Activated CD8-positive, alpha-beta T cell treated with anti-CD3 and anti-CD28 coated beads for 36 hours (primary cell): ENCODE measurements at regions not wholly inside any gene's neighbourhood (a gene's known extent, or its start where the extent isn't known, plus 50 kb on each side); places are given as distances from the start of the nearest gene placed in this dataset.
"Not testable (repeated sequence)": the region's sequence is repeated elsewhere in the genome, so short reads cannot be mapped to it uniquely, and the experiment has no call there.

Experiments
- ATAC-seq: fragments of 200-7000 bp; cut with Tn5 transposase; one replicate; pipeline ENCODE4 v1.10.0; 2021; ENCODE audit warnings: mild to moderate bottlenecking, moderate library complexity
- CTCF ChIA-PET: fragments of 350-600 bp; sonication (Branson Sonifier 250); formaldehyde crosslinking; loops from one replicate; lab custom pipeline; 2021; ENCODE audit warnings: antibody characterized with exemption; lab: Charles Lee
- POLR2A ChIA-PET: fragments of 350-600 bp; sonication (Branson Sonifier 250); formaldehyde crosslinking; loops from one replicate; lab custom pipeline; 2021; ENCODE audit warnings: antibody characterized with exemption; lab: Charles Lee
- DNase-seq: peaks from one replicate; pipeline ENCODE4 v3.0.0-alpha.2; 2020
- H3K27ac Mint-ChIP-seq: one replicate; pipeline ENCODE4 v1.8.0; 2021; ENCODE audit warnings: mild to moderate bottlenecking, mixed read lengths
- H3K27me3 Mint-ChIP-seq: one replicate; pipeline ENCODE4 v1.8.0; 2021; ENCODE audit warnings: mixed read lengths
- H3K36me3 Mint-ChIP-seq: one replicate; pipeline ENCODE4 v1.8.0; 2021; ENCODE audit warnings: low read depth, mixed read lengths
- H3K4me1 Mint-ChIP-seq: one replicate; pipeline ENCODE4 v1.8.0; 2021; ENCODE audit warnings: low read depth, mixed read lengths
- H3K4me3 Mint-ChIP-seq: one replicate; pipeline ENCODE4 v1.8.0; 2021; ENCODE audit warnings: mild to moderate bottlenecking, moderate library complexity, mixed read lengths
- H3K9me3 Mint-ChIP-seq: one replicate; pipeline ENCODE4 v1.8.0; 2021; ENCODE audit warnings: mixed read lengths
- CTCF ChIP-seq: fragments of 200-600 bp; IDR thresholded peaks from one replicate; pipeline ENCODE4 v1.8.0; 2022; ENCODE audit warnings: antibody characterized with exemption, mild to moderate bottlenecking
- intact Hi-C: fragments of 100-400 bp; cut with micrococcal nuclease; formaldehyde crosslinking; loops from one replicate; pipeline ENCODE4 v1.10.0; 2022

GRCh38 chr20:4470375-4470774 lies 215.9 kb upstream of the PRNP start:
- no peak for TF ChIP-seq CTCF
- Mint-ChIP-seq H3K9me3 (no peaks in the 10 kb centered on the region), H3K36me3 (no peaks in the 10 kb centered on the region), H3K27ac (no peak overlapping the region), H3K27me3 (peaks cover 9% of the 10 kb centered on the region), H3K4me3 (no peak overlapping the region), H3K4me1 (no peaks in the 10 kb centered on the region)
- ATAC-seq = no peak
- ChIA-PET POLR2A (no interaction called here), CTCF (no interaction called here)
- intact Hi-C loops = no loop called here
- no peak for DNase-seq

- H3K27me3 Mint-ChIP-seq = peaks cover 9% of the 10 kb centered on the region
- H3K27ac Mint-ChIP-seq = no peak overlapping the region
- ATAC-seq (no peak), DNase-seq (no peak)
- no peaks in the 10 kb centered on the region for H3K36me3 Mint-ChIP-seq
- ChIA-PET POLR2A (no interaction called here), CTCF (no interaction called here)
- no peak for TF ChIP-seq CTCF
- H3K4me3 Mint-ChIP-seq = no peak overlapping the region
- no peaks in the 10 kb centered on the region for H3K4me1 Mint-ChIP-seq
- intact Hi-C loops = no loop called here
- H3K9me3 Mint-ChIP-seq = no peaks in the 10 kb centered on the region
These were observed 216.3 kb upstream of the PRNP start for GRCh38 chr20:4469910-4470309.

- H3K36me3 Mint-ChIP-seq = no peaks in the 10 kb centered on the region
- peaks cover 6% of the 10 kb centered on the region for H3K27me3 Mint-ChIP-seq
- ChIA-PET POLR2A (no interaction called here), CTCF (no interaction called here)
- no peaks in the 10 kb centered on the region for H3K9me3 Mint-ChIP-seq
- ATAC-seq = no peak
- intact Hi-C loops = no loop called here
- H3K4me3 Mint-ChIP-seq = no peak overlapping the region
- DNase-seq = no peak
- TF ChIP-seq CTCF = no peak
- no peaks in the 10 kb centered on the region for H3K4me1 Mint-ChIP-seq
- no peak overlapping the region for H3K27ac Mint-ChIP-seq
These were observed 218.1 kb upstream of the PRNP start for GRCh38 chr20:4468114-4468513.

- no peak for TF ChIP-seq CTCF
- Mint-ChIP-seq H3K4me1 (no peaks in the 10 kb centered on the region), H3K27me3 (peaks cover 9% of the 10 kb centered on the region), H3K36me3 (no peaks in the 10 kb centered on the region), H3K27ac (no peak overlapping the region), H3K9me3 (no peaks in the 10 kb centered on the region), H3K4me3 (no peak overlapping the region)
- ATAC-seq = no peak
- ChIA-PET CTCF (no interaction called here), POLR2A (no interaction called here)
- DNase-seq = no peak
- intact Hi-C loops = no loop called here
These were observed 216.9 kb upstream of the ADRA1D start for GRCh38 chr20:4465855-4466545.

GRCh38 chr20:4465212-4465611 lies 216.1 kb upstream of the ADRA1D start:
- Mint-ChIP-seq H3K9me3 (no peaks in the 10 kb centered on the region), H3K36me3 (no peaks in the 10 kb centered on the region), H3K27ac (no peak overlapping the region), H3K27me3 (peaks cover 9% of the 10 kb centered on the region), H3K4me3 (no peak overlapping the region), H3K4me1 (no peaks in the 10 kb centered on the region)
- no peak for TF ChIP-seq CTCF
- ChIA-PET POLR2A (interaction anchor here (0.7 kb wide), 1 partner anchor 307 kb away, joined by 5 read pairs; no protein-coding TSS in a partner anchor), CTCF (no interaction called here)
- ATAC-seq (no peak), DNase-seq (no peak)
- intact Hi-C loops = no loop called here

GRCh38 chr20:4462801-4463200 lies 213.7 kb upstream of the ADRA1D start:
- intact Hi-C loops, ATAC-seq, H3K36me3 Mint-ChIP-seq, DNase-seq, H3K4me3 Mint-ChIP-seq, H3K27ac Mint-ChIP-seq, POLR2A ChIA-PET, H3K4me1 Mint-ChIP-seq, H3K27me3 Mint-ChIP-seq, H3K9me3 Mint-ChIP-seq, CTCF ChIA-PET: not testable (repeated sequence)
